ENCODE measurements at regions not wholly inside any gene's neighbourhood (a gene's known extent, or its start where the extent isn't known, plus 50 kb on each side); places are given as distances from the start of the nearest gene placed in this dataset.

DNA sequence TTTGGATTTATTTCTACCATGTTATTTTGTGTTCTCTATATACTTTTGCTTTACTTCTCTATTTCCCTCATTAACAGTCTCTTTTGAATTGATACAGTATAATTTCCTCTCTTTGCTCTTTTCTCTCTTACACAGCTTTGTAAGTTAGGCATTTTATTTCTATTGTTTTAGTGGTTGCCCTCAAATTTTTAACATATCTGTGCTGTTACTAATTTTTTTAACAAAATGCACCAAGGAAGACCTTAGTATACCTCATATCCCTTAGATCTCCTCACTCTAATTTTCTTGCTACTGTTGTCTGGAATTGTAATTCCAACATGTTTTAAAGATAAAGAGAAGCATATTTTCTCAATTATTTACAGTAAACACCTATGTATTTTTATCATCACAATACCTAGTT lies 416.8 kb upstream of the SLC14A2 start:
- Histone ChIP-seq H2BK15ac (ENCODE audit: low read length) (no peak overlapping the region), H2BK120ac (ENCODE audit: low read depth, low read length) (no peak overlapping the region), H4K8ac (ENCODE audit: low read depth, low read length) (no peak overlapping the region), H3K23ac (ENCODE audit: low read depth, low read length, poor library complexity) (no peak overlapping the region), H3K4me2 (ENCODE audit: insufficient read depth, low read length, poor library complexity, severe bottlenecking) (no peak overlapping the region), H3K18ac (ENCODE audit: low read length) (no peak overlapping the region), H2BK5ac (ENCODE audit: low read length) (no peak overlapping the region), H2BK12ac (ENCODE audit: low read length) (no peak overlapping the region), H3K36me3 (replicated peaks in 1 of 2; ENCODE audit: control insufficient read depth in 2 of 2, insufficient read depth in 2 of 2, low read length in 2 of 2) (no peaks in the 10 kb centered on the region), H3K4me1 (ENCODE audit: control insufficient read depth in 2 of 2, insufficient read depth in 1 of 2, low read depth in 1 of 2, low read length in 2 of 2) (peaks cover 0 to 8% of the 10 kb centered on the region in 2 donors), H3K4ac (ENCODE audit: low read length) (no peak overlapping the region), H3K27me3 (ENCODE audit: control insufficient read depth in 3 of 3, insufficient read depth in 3 of 3, low read depth in 1 of 3, low read length in 3 of 3) (no peaks in the 10 kb centered on the region), H4K91ac (ENCODE audit: low read depth, low read length, poor library complexity) (no peak overlapping the region), H3K4me3 (ENCODE audit: low read length in 2 of 2) (no peak overlapping the region), H3K27ac (replicated peaks; ENCODE audit: low read length) (no peak overlapping the region), H2AFZ (ENCODE audit: low read length) (no peak overlapping the region), H3K9me3 (replicated peaks in 1 of 2; ENCODE audit: control insufficient read depth in 2 of 2, insufficient read depth in 1 of 2, low read depth in 1 of 2, low read length in 2 of 2) (peaks cover 0 to 11% of the 10 kb centered on the region in 2 donors), H3K14ac (ENCODE audit: low read length) (no peak overlapping the region), H3K9ac (ENCODE audit: low read depth, low read length, poor library complexity) (no peak overlapping the region), H3K79me1 (ENCODE audit: low read depth, low read length) (no peaks in the 10 kb centered on the region), H2AK5ac (ENCODE audit: low read depth, low read length) (no peak overlapping the region)
- DNase-seq (ENCODE audit: low spot score), result no peak

DNA sequence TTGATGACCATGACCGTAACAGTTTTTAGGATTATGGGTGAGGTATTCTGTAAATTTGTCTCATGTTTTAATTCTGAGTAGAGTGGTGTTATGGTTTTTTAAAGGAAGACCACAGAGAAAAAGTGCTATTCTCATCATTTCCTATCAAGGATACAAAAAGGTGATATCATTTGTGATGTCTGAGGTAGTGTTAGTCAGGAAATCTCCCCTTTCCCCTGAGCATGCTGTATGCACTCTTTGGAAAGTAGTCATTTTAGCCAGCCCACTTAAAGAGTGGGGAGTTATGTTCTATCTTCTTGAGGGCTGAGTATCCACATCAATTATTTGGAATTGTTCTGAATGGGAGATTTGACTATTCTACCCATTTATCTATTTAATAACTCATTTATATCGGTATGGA lies 414.2 kb upstream of the SLC14A2 start:
- Histone ChIP-seq H2BK5ac (ENCODE audit: low read length) (no peak overlapping the region), H2BK15ac (ENCODE audit: low read length) (no peak overlapping the region), H3K14ac (ENCODE audit: low read length) (no peak overlapping the region), H3K27ac (replicated peaks; ENCODE audit: low read length) (no peak overlapping the region), H3K18ac (ENCODE audit: low read length) (no peak overlapping the region), H3K27me3 (ENCODE audit: control insufficient read depth in 3 of 3, insufficient read depth in 3 of 3, low read depth in 1 of 3, low read length in 3 of 3) (no peaks in the 10 kb centered on the region), H3K4me2 (ENCODE audit: insufficient read depth, low read length, poor library complexity, severe bottlenecking) (no peak overlapping the region), H4K8ac (ENCODE audit: low read depth, low read length) (no peak overlapping the region), H3K23ac (ENCODE audit: low read depth, low read length, poor library complexity) (no peak overlapping the region), H2BK120ac (ENCODE audit: low read depth, low read length) (no peak overlapping the region), H3K9me3 (replicated peaks in 1 of 2; ENCODE audit: control insufficient read depth in 2 of 2, insufficient read depth in 1 of 2, low read depth in 1 of 2, low read length in 2 of 2) (peaks cover 0 to 11% of the 10 kb centered on the region in 2 donors), H2AK5ac (ENCODE audit: low read depth, low read length) (no peak overlapping the region), H3K4me1 (ENCODE audit: control insufficient read depth in 2 of 2, insufficient read depth in 1 of 2, low read depth in 1 of 2, low read length in 2 of 2) (peaks cover 0 to 8% of the 10 kb centered on the region in 2 donors), H2BK12ac (ENCODE audit: low read length) (no peak overlapping the region), H3K36me3 (replicated peaks in 1 of 2; ENCODE audit: control insufficient read depth in 2 of 2, insufficient read depth in 2 of 2, low read length in 2 of 2) (no peaks in the 10 kb centered on the region), H3K4me3 (ENCODE audit: low read length in 2 of 2) (no peak overlapping the region), H3K4ac (ENCODE audit: low read length) (no peak overlapping the region), H3K9ac (ENCODE audit: low read depth, low read length, poor library complexity) (no peak overlapping the region), H2AFZ (ENCODE audit: low read length) (no peak overlapping the region), H3K79me1 (ENCODE audit: low read depth, low read length) (no peaks in the 10 kb centered on the region), H4K91ac (ENCODE audit: low read depth, low read length, poor library complexity) (no peak overlapping the region)
- WGBS, 2 donors (ENCODE audit: extremely low coverage in 2 of 2, insufficient read length in 2 of 2, insufficient replicate concordance in 1 of 2), result no CpG with 5 or more reads among the region's 2 CpGs
- DNase-seq (ENCODE audit: low spot score), result no peak

DNA sequence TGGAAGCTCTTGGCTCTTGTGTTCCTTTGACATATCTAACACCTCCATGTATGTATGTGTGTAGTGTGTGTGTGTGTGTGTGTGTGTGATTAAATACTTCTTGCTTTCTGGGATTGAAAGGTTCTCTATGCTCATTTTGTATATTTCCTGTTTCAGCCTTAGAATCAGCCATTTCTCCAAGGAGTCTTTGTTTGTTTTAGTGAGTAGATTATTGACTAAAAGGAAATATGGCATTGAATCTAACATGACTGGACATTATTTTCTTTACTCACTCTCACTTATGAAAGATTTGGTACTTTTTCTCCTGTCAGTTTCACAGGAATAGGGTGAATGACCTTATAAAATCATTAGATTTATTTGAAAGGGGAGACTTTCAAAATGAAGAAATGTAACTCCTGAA lies 413.8 kb upstream of the SLC14A2 start:
- Histone ChIP-seq H3K14ac (ENCODE audit: low read length) (no peak overlapping the region), H3K23ac (ENCODE audit: low read depth, low read length, poor library complexity) (no peak overlapping the region), H3K4me1 (ENCODE audit: control insufficient read depth in 2 of 2, insufficient read depth in 1 of 2, low read depth in 1 of 2, low read length in 2 of 2) (peaks cover 0 to 8% of the 10 kb centered on the region in 2 donors), H3K9me3 (replicated peaks in 1 of 2; ENCODE audit: control insufficient read depth in 2 of 2, insufficient read depth in 1 of 2, low read depth in 1 of 2, low read length in 2 of 2) (peaks cover 0 to 11% of the 10 kb centered on the region in 2 donors), H3K4ac (ENCODE audit: low read length) (no peak overlapping the region), H2AK5ac (ENCODE audit: low read depth, low read length) (no peak overlapping the region), H3K27me3 (ENCODE audit: control insufficient read depth in 3 of 3, insufficient read depth in 3 of 3, low read depth in 1 of 3, low read length in 3 of 3) (no peaks in the 10 kb centered on the region), H3K79me1 (ENCODE audit: low read depth, low read length) (no peaks in the 10 kb centered on the region), H4K8ac (ENCODE audit: low read depth, low read length) (no peak overlapping the region), H3K9ac (ENCODE audit: low read depth, low read length, poor library complexity) (no peak overlapping the region), H4K91ac (ENCODE audit: low read depth, low read length, poor library complexity) (no peak overlapping the region), H3K27ac (replicated peaks; ENCODE audit: low read length) (no peak overlapping the region), H3K4me2 (ENCODE audit: insufficient read depth, low read length, poor library complexity, severe bottlenecking) (no peak overlapping the region), H2BK120ac (ENCODE audit: low read depth, low read length) (no peak overlapping the region), H2BK15ac (ENCODE audit: low read length) (no peak overlapping the region), H3K18ac (ENCODE audit: low read length) (no peak overlapping the region), H2BK5ac (ENCODE audit: low read length) (no peak overlapping the region), H2BK12ac (ENCODE audit: low read length) (no peak overlapping the region), H3K4me3 (ENCODE audit: low read length in 2 of 2) (no peak overlapping the region), H2AFZ (ENCODE audit: low read length) (no peak overlapping the region), H3K36me3 (replicated peaks in 1 of 2; ENCODE audit: control insufficient read depth in 2 of 2, insufficient read depth in 2 of 2, low read length in 2 of 2) (no peaks in the 10 kb centered on the region)
- DNase-seq (ENCODE audit: low spot score), result no peak

DNA sequence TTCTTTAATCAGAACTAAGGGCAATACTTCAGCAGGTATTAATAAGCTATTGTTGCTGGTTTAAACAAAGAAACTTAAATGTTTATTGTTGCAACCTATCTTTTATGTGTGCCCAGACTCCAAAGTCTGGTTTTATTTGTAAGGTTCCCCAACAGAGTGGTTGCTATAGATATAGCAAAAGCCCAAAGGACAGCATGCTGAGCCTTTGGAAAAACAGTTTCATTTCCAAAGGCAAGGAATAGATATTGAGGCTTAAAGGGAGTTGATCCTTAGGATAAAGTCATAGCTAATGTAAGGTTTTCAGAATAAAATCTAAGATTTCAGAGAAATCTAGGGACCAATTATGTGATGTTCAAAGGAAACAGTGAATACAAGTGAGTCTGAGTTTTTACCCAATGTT lies 413.2 kb upstream of the SLC14A2 start:
- Histone ChIP-seq H3K79me1 (ENCODE audit: low read depth, low read length) (no peaks in the 10 kb centered on the region), H3K4me2 (ENCODE audit: insufficient read depth, low read length, poor library complexity, severe bottlenecking) (no peak overlapping the region), H2BK15ac (ENCODE audit: low read length) (no peak overlapping the region), H3K4me1 (ENCODE audit: control insufficient read depth in 2 of 2, insufficient read depth in 1 of 2, low read depth in 1 of 2, low read length in 2 of 2) (peaks cover 0 to 8% of the 10 kb centered on the region in 2 donors), H3K23ac (ENCODE audit: low read depth, low read length, poor library complexity) (no peak overlapping the region), H2AFZ (ENCODE audit: low read length) (no peak overlapping the region), H2BK12ac (ENCODE audit: low read length) (no peak overlapping the region), H3K27ac (replicated peaks; ENCODE audit: low read length) (no peak overlapping the region), H3K14ac (ENCODE audit: low read length) (no peak overlapping the region), H4K91ac (ENCODE audit: low read depth, low read length, poor library complexity) (no peak overlapping the region), H3K36me3 (replicated peaks in 1 of 2; ENCODE audit: control insufficient read depth in 2 of 2, insufficient read depth in 2 of 2, low read length in 2 of 2) (no peaks in the 10 kb centered on the region), H3K4ac (ENCODE audit: low read length) (no peak overlapping the region), H3K4me3 (ENCODE audit: low read length in 2 of 2) (no peak overlapping the region), H3K18ac (ENCODE audit: low read length) (no peak overlapping the region), H3K27me3 (ENCODE audit: control insufficient read depth in 3 of 3, insufficient read depth in 3 of 3, low read depth in 1 of 3, low read length in 3 of 3) (no peaks in the 10 kb centered on the region), H3K9me3 (replicated peaks in 1 of 2; ENCODE audit: control insufficient read depth in 2 of 2, insufficient read depth in 1 of 2, low read depth in 1 of 2, low read length in 2 of 2) (peaks cover 0 to 11% of the 10 kb centered on the region in 2 donors), H2BK120ac (ENCODE audit: low read depth, low read length) (no peak overlapping the region), H2AK5ac (ENCODE audit: low read depth, low read length) (no peak overlapping the region), H4K8ac (ENCODE audit: low read depth, low read length) (no peak overlapping the region), H2BK5ac (ENCODE audit: low read length) (no peak overlapping the region), H3K9ac (ENCODE audit: low read depth, low read length, poor library complexity) (no peak overlapping the region)
- no peak for DNase-seq (ENCODE audit: low spot score)
